Bronchial epithelial cell (primary cell): ENCODE measurements at regions not wholly inside any gene's neighbourhood (a gene's known extent, or its start where the extent isn't known, plus 50 kb on each side); places are given as distances from the start of the nearest gene placed in this dataset.
A peak's percentile ranks its signal among the peaks of the same experiment; 100 is the strongest.

ENCODE experiments used
- DNase-seq: peaks from one replicate; pipeline ENCODE4 v3.0.0-alpha.2; 2010; ENCODE audit warnings: low read depth
- FAIRE-seq: peaks from 2 replicates; lab custom pipeline; 2011; peaks lifted over from hg19 to GRCh38; lab: Jason Lieb, UNC
- H3K27me3 ChIP-seq: 2 replicates; pipeline ENCODE4 v1.5.1; 2011; ENCODE audit warnings: low read length; ENCODE audit not compliant: control insufficient read depth, insufficient read depth
- H3K36me3 ChIP-seq: 2 replicates; pipeline ENCODE4 v1.5.1; 2011; ENCODE audit warnings: low read length; ENCODE audit not compliant: control insufficient read depth, insufficient read depth
- H3K4me3 ChIP-seq: 2 replicates; pipeline ENCODE4 v1.5.1; 2011; ENCODE audit warnings: mild to moderate bottlenecking, low read depth, low read length, control low read depth
- CTCF ChIP-seq: IDR thresholded peaks from 2 replicates; pipeline ENCODE4 v1.5.1; 2011; ENCODE audit warnings: mild to moderate bottlenecking, moderate library complexity, low read length, control low read depth, inconsistent platforms; ENCODE audit not compliant: insufficient read depth, severe bottlenecking

GRCh38 chr11:26017903-26018302 lies 314.0 kb upstream of the ANO3 start:
- no peak overlapping the region for H3K4me3 ChIP-seq
- FAIRE-seq (no peak), DNase-seq (no peak)
- no peak for TF ChIP-seq CTCF
- no peaks in the 10 kb centered on the region for H3K27me3 ChIP-seq
- H3K36me3 ChIP-seq, result no peaks in the 10 kb centered on the region

GRCh38 chr11:26018336-26018735 lies 313.6 kb upstream of the ANO3 start:
- no peak overlapping the region for H3K4me3 ChIP-seq
- TF ChIP-seq CTCF, result no peak
- H3K36me3 ChIP-seq, result no peaks in the 10 kb centered on the region
- H3K27me3 ChIP-seq, result no peaks in the 10 kb centered on the region
- DNase-seq (no peak), FAIRE-seq (no peak)

GRCh38 chr11:26019386-26019785 lies 312.5 kb upstream of the ANO3 start:
- Histone ChIP-seq H3K27me3 (no peaks in the 10 kb centered on the region), H3K4me3 (no peak overlapping the region), H3K36me3 (no peaks in the 10 kb centered on the region)
- TF ChIP-seq CTCF, result no peak
- DNase-seq (no peak), FAIRE-seq (no peak)

GRCh38 chr11:26021017-26021416 lies 310.9 kb upstream of the ANO3 start:
- no peak for FAIRE-seq

GRCh38 chr11:26023057-26023456 lies 308.9 kb upstream of the ANO3 start:
- FAIRE-seq (no peak), DNase-seq (no peak)
- H3K27me3 ChIP-seq, result no peaks in the 10 kb centered on the region
- H3K36me3 ChIP-seq, result no peaks in the 10 kb centered on the region
- no peak overlapping the region for H3K4me3 ChIP-seq
- no peak for TF ChIP-seq CTCF

More at GRCh38 chr11:26021017-26021416, 310.9 kb upstream of the ANO3 start:
- TF ChIP-seq CTCF, result no peak
- peak; percentile 56 for DNase-seq
- Histone ChIP-seq H3K4me3 (no peak overlapping the region), H3K36me3 (no peaks in the 10 kb centered on the region), H3K27me3 (no peaks in the 10 kb centered on the region)

GRCh38 chr11:26025676-26026075 lies 306.3 kb upstream of the ANO3 start:
- H3K4me3 ChIP-seq, result no peak overlapping the region
- FAIRE-seq, result no peak
- TF ChIP-seq CTCF, result no peak
- no peaks in the 10 kb centered on the region for H3K36me3 ChIP-seq
- DNase-seq, result peak; percentile 90
- H3K27me3 ChIP-seq, result no peaks in the 10 kb centered on the region
